ENCODE measurements at regions not wholly inside any gene's neighbourhood (a gene's known extent, or its start where the extent isn't known, plus 50 kb on each side); places are given as distances from the start of the nearest gene placed in this dataset.

DNA sequence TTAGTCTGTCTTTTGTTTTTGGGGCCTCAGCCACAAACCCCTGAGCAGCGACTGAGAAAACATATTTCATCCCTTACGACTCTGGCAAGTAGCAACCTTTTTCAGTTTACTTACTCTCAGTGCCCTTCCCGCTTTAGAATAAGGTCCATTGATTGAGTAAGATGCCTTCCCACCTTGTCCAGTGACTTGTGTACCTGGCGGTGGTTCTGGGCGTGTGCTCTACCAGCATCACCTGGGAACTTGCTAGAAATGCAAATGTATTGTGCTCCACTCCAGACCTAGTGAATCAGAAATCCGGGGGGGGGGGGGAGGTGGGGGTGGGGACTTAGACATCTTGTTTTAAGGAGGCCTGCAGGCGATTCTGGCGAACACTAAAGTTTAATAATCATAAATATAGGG is 72.1 kb downstream of the S1PR1 start:
- Histone ChIP-seq H3K27me3 (ENCODE audit: control insufficient read depth in 1 of 2, insufficient read depth in 2 of 2, low read length in 2 of 2) (peaks cover 0 to 45% of the 10 kb centered on the region in 2 experiments; a peak in 2 of 5 replicates), H2AFZ (ENCODE audit: low read length) (no peak overlapping the region)

More for the DNA sequence above, 72.1 kb downstream of the S1PR1 start:
- ATAC-seq: no peak; the same call in 2 of the 3 replicates
- Histone ChIP-seq H3K79me2 (ENCODE audit: insufficient read depth, low read length) (no peaks in the 10 kb centered on the region), H3K4me2 (ENCODE audit: low read depth, low read length) (peak overlapping the region; percentile 82; the same call in 1 of the 2 replicates), H3K27ac (ENCODE audit: extremely low read length, insufficient read depth, low read length) (no peak overlapping the region), H3K9me3 (ENCODE audit: low read length) (no peaks in the 10 kb centered on the region), H4K20me1 (ENCODE audit: insufficient read depth, low read length) (no peaks in the 10 kb centered on the region), H3K4me3 (replicated peaks in 1 of 3; ENCODE audit: insufficient read depth in 1 of 3, low read depth in 2 of 3, low read length in 3 of 3) (no peak overlapping the region), H3K36me3 (replicated peaks in 1 of 2; ENCODE audit: control insufficient read depth in 1 of 2, insufficient read depth in 2 of 2, low read length in 2 of 2) (no peaks in the 10 kb centered on the region), H3K4me1 (ENCODE audit: insufficient read depth, low read length) (peaks cover 10% of the 10 kb centered on the region; the same call in 1 of the 2 replicates), H3K9ac (ENCODE audit: insufficient read depth, low read depth, low read length) (no peak overlapping the region)
- ChIA-PET POLR2A (interaction anchor here (1.4 kb wide), 1 partner anchor 48 kb away, joined by 4 read pairs; no protein-coding TSS in a partner anchor), CTCF (ENCODE audit: low intra/inter-chr PET ratio, low total read pairs) (interaction anchor here (0.6 to 2.0 kb wide), 4 partner anchors 20 to 133 kb away, joined by 3 to 18 read pairs (median 3); no protein-coding TSS in a partner anchor)
- in situ Hi-C loops (cut with HindIII; ENCODE audit: extremely low pct_ligation_motif_present, low pct_unique_long_range_greater_than_20kb): no loop called here
- no TSS peak for BruUV-seq (replicated peaks)
- TF ChIP-seq, protein P1, sequence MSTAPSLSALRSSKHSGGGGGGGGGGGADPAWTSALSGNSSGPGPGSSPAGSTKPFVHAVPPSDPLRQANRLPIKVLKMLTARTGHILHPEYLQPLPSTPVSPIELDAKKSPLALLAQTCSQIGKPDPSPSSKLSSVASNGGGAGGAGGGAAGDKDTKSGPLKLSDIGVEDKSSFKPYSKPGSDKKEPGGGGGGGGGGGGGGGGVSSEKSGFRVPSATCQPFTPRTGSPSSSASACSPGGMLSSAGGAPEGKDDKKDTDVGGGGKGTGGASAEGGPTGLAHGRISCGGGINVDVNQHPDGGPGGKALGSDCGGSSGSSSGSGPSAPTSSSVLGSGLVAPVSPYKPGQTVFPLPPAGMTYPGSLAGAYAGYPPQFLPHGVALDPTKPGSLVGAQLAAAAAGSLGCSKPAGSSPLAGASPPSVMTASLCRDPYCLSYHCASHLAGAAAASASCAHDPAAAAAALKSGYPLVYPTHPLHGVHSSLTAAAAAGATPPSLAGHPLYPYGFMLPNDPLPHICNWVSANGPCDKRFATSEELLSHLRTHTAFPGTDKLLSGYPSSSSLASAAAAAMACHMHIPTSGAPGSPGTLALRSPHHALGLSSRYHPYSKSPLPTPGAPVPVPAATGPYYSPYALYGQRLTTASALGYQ (CRISPR knock-in tag; IDR thresholded peaks at IDR 0.05): no peak
- TF ChIP-seq ZNF326 (CRISPR knock-in tag; IDR thresholded peaks at IDR 0.05; ENCODE audit: borderline replicate concordance): no peak
- no peak for TF ChIP-seq RAD51 (IDR thresholded peaks at IDR 0.05; ENCODE audit: borderline replicate concordance)
- no peak for TF ChIP-seq ZFYVE20 (CRISPR knock-in tag; IDR thresholded peaks at IDR 0.05; ENCODE audit: borderline replicate concordance, low read depth)
- TF ChIP-seq FOXO1 (CRISPR knock-in tag; IDR thresholded peaks at IDR 0.05): no peak
- TF ChIP-seq, protein P2, sequence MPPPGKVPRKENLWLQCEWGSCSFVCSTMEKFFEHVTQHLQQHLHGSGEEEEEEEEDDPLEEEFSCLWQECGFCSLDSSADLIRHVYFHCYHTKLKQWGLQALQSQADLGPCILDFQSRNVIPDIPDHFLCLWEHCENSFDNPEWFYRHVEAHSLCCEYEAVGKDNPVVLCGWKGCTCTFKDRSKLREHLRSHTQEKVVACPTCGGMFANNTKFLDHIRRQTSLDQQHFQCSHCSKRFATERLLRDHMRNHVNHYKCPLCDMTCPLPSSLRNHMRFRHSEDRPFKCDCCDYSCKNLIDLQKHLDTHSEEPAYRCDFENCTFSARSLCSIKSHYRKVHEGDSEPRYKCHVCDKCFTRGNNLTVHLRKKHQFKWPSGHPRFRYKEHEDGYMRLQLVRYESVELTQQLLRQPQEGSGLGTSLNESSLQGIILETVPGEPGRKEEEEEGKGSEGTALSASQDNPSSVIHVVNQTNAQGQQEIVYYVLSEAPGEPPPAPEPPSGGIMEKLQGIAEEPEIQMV (CRISPR knock-in tag; IDR thresholded peaks at IDR 0.05; ENCODE audit: low read depth): no peak
- TF ChIP-seq GTF2F1 (IDR thresholded peaks at IDR 0.05; ENCODE audit: low read length): no peak
- TF ChIP-seq, protein P3, sequence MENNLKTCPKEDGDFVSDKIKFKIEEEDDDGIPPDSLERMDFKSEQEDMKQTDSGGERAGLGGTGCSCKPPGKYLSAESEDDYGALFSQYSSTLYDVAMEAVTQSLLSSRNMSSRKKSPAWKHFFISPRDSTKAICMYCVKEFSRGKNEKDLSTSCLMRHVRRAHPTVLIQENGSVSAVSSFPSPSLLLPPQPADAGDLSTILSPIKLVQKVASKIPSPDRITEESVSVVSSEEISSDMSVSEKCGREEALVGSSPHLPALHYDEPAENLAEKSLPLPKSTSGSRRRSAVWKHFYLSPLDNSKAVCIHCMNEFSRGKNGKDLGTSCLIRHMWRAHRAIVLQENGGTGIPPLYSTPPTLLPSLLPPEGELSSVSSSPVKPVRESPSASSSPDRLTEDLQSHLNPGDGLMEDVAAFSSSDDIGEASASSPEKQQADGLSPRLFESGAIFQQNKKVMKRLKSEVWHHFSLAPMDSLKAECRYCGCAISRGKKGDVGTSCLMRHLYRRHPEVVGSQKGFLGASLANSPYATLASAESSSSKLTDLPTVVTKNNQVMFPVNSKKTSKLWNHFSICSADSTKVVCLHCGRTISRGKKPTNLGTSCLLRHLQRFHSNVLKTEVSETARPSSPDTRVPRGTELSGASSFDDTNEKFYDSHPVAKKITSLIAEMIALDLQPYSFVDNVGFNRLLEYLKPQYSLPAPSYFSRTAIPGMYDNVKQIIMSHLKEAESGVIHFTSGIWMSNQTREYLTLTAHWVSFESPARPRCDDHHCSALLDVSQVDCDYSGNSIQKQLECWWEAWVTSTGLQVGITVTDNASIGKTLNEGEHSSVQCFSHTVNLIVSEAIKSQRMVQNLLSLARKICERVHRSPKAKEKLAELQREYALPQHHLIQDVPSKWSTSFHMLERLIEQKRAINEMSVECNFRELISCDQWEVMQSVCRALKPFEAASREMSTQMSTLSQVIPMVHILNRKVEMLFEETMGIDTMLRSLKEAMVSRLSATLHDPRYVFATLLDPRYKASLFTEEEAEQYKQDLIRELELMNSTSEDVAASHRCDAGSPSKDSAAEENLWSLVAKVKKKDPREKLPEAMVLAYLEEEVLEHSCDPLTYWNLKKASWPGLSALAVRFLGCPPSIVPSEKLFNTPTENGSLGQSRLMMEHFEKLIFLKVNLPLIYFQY (CRISPR knock-in tag; IDR thresholded peaks at IDR 0.05; ENCODE audit: borderline replicate concordance): no peak
- TF ChIP-seq ZNF720 (CRISPR knock-in tag; IDR thresholded peaks at IDR 0.05): no peak
- no peak for TF ChIP-seq SP5 (CRISPR knock-in tag; IDR thresholded peaks at IDR 0.05; ENCODE audit: borderline replicate concordance, low read depth)
- no peak for TF ChIP-seq GPN1 (CRISPR knock-in tag; IDR thresholded peaks at IDR 0.05; ENCODE audit: borderline replicate concordance)
- TF ChIP-seq TBL1XR1 (IDR thresholded peaks at IDR 0.05; ENCODE audit: borderline replicate concordance, low read length, partially characterized antibody): no peak
- TF ChIP-seq, protein P4, sequence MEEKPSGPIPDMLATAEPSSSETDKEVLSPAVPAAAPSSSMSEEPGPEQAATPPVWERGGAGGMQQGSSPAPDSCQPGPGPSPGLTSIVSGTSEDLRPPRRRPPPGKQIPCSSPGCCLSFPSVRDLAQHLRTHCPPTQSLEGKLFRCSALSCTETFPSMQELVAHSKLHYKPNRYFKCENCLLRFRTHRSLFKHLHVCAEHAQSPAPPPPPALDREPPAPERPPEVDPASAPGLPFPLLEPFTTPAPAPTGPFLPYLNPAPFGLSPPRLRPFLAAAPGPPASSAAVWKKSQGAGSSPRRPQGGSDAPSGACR (CRISPR knock-in tag; IDR thresholded peaks at IDR 0.05): no peak
- TF ChIP-seq CHCHD3 (CRISPR knock-in tag; IDR thresholded peaks at IDR 0.05): no peak
- no peak for FAIRE-seq
- intact Hi-C loops (cut with micrococcal nuclease; ENCODE audit: unreplicated experiment): loop anchor here (1.0 kb wide), 1 partner anchor 48 kb away; no protein-coding TSS in a partner anchor
- DNase-seq (ENCODE audit: low spot score): no peak
- WGBS (ENCODE audit: low lambda C conversion rate): 8% methylated on average over 8 of the region's 8 CpGs

All from HepG2 (cell line).